ENCODE measurements at regions not wholly inside any gene's neighbourhood (a gene's known extent, or its start where the extent isn't known, plus 50 kb on each side); places are given as distances from the start of the nearest gene placed in this dataset.
A peak's percentile ranks its signal among the peaks of the same experiment; 100 is the strongest.

DNA sequence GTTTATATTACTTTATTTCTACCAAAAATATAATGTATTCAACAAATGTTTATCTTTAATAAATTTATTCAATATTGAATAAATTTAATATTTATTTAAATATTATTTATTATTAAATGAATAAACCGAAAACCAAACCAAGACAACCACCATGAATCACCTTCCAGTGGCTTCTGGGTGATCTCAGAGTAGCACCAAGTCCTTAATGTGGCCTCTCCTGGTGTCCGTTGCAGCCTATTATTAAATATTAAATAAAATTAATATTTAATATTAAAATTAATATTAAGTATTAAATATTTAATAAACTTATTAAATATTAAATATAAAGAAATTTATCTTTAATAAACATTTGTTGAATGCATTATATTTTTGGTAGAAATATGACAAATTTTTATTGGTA lies 143.3 kb upstream of the PLPP4 start:
- no peak for DNase-seq

DNA sequence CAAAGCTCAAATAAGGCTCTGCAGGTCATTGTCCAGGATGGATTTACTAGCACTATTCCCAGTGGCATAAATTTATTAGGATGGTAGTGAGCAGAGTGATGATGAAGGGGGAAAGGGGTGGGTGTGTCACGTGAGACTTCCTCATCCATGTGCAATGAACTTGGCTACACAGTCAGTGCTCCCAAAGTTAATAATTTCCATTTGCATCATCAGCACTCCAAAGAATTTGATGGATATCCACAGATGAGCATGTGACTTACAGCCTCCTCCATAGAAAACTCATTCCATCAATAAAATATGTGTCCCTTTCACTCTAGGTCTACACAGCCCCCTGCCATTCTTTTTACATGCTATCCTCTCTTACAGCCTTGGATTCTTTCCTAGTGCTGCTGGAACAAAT lies 142.6 kb upstream of the PLPP4 start:
- no peak for DNase-seq

DNA sequence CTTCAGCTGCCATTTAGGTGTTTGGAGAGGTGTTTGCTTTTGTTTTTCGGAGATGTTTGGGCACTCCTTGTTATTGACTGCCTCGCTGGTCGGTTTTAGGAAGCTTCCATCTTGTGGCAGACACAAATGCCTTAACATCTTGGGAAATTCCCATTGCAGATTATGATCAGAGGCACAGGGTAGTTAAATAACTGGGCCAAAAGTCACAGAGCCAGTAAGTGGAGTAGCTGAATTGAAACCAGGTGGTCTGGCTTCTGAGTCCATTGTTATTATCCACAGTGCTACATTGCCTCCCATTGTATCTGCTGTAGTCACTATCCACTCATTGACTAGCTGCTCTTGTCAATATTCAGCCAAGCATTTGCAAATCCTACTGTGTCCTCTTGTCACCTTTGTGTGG lies 138.2 kb upstream of the PLPP4 start:
- no peak for DNase-seq

DNA sequence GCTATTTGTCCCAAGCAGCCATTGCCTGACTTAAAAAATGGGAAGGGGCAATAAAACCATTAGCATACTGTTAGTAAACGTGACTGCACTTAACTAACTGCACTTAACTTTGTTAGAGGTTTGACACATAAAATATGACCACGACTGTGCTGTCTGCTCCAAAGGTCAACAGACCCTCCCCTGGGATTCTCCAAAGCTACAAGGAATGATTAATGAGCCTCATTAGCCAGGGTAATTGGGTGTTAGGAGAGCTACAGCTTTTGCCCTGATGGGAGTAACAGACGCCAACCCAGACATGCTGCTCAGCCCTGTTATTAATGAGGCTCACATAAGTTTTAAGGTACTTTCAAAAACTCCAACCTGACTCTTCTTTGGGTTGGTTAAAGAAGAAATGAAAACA lies 129.4 kb upstream of the PLPP4 start:
- no peak for DNase-seq

DNA sequence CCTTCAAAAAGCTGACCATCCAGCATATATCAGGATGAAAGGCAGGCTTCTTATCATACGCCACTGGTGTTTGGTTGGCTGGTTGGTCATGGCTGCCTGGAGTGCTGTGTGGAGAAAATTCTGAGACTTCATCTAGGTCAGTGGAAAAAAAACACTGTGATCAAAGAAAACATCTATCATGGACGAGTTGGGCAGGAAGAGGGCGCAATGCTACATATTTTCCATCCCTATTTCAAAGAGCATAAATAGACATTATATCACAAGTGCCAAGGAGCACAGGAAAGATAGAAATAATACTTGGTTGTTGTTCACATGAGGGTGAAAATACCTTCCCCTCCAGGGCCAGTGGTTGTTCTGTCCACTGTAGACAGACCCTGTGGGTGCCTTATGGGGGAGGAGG lies 128.4 kb upstream of the PLPP4 start:
- DNase-seq: no peak

DNA sequence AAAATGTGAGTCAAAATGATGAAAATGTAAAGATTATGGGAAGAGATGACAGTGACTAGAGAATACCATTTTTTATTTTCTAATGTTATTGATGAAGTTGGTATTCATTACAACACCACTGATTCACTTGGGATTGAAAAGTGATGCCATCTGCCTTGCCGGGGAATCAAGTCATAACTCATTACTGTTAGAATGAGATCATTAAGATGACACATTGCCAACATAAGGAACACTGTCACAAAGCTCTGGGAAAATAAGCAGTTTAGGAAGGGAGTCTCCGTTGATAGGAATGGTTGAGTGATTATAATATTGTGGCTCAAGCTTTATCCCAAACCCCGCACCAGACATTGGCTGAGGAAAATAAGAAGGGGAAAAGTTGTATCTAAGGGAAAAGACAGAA lies 121.5 kb upstream of the PLPP4 start:
- DNase-seq: no peak

DNA sequence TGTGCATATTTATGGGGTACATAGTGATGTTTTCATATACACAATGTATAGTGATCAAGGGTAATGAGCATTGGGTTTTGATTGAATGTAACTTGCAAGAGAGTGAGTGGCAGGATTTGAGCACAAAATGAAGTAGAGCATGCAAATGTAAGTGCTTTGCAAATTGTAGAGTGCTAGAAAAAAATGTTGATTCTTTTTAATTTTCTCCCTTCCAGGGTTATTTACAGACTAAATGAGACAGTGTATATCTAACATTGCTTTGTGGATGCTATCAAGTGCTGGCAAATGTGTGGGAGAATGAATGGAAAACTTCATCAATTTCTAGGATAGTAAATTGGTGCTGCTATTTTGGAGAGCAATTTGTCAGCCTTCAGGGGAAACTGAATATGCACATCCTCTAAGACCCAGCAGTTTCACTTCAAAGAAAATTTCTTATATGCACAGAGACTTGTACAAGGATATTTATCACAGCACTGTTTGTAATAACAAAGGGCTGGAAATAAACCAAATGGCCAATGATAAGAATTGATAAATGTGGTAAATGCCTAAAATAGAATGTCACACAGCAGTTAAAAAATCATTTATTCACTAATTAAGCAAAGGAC lies 120.6 kb upstream of the PLPP4 start:
- DNase-seq: no peak

DNA sequence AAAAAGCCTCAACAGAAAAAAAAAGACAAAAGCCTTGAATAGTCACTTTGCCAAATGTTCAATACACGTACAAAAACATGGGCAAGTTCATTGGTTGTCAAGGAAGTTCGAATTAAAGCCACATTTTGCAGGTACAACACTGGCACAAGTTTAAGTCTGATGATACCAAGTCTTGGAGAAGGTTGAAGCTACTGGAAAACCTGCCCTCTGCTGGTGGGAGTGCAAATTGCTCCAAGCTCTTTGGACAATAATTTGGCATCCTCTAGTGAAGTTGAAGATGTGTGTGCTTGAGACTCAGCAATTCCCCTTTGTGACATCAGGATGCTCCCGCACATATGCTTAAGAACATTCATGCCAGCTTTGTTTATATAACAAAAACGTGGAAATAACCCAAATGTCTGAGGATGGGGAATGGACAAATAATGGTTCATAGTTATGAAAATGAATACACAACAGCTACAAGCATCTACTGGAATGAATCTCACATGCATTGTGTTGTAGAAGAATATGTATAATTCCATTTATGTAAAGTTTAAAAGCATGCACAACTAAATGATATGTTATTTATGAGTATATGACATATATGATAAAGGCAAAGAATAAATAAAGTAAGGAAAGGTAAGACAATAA lies 120.0 kb upstream of the PLPP4 start:
- DNase-seq: peak; percentile 67 to 74

DNA sequence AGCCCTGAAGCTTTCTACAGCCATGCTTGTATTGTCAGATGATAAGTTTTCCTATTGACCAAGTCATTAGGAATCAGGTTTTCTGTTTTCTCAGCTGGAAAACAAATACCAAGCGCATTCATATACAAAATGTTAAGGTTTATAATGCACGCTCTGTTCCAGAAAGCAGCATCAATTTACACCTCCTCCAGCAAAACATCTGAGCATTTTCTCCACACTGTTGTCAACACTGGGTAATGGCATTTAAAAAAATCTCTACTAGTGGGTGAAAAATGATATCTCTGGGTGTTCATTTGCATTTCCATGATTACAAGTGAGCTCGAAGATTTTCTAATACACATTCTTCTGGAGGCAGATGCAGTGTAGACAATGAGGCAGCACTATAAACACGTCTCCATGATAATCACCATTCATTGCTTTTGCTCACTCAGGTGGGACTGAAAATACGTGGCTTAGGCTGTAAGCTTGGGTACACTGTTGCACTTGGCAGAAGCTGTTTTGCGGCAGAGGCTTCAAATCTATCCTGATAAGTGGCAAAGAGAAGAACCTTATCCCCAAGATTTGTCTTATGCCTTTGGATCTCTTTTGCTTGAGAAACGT lies 114.8 kb upstream of the PLPP4 start:
- no peak for DNase-seq

DNA sequence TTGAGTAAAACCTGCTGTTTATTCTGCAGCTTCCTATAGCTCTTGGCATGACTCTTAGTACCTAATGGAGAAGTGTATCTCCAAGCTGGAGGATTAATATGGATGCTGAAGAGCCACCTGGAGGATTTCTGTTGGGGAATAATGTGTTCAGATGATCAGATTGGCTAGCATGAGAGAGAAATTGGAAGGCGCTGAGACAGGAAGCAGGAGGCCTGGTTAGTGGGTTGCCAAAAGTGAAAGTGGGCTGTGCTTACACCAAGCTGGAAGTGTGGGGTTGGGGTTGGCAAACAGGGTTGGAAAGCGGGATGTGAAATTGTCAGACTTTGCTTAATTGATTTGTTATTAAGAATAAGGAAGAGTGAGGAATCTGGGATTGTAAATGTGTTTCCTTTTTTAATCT lies 111.8 kb upstream of the PLPP4 start:
- DNase-seq: no peak

DNA sequence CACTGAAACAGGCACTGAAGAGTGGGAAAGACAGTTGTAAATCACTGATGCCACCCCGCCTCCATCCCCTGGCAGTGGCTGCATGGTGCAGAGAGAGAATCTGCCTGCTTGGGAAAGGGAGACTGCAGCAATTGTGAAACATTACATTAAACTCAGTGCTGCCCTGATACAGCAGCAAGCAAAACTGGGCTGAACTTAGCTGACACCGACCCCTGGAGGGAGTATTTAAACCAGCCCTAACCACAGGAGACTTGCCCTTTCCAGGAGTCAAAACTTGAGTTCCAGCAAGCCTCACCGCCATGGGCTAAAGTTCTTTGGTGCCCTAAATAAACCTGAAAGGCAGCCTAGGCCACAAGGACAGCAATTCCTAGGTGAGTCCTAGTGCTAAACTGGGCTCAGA lies 109.4 kb upstream of the PLPP4 start:
- DNase-seq: no peak

DNA sequence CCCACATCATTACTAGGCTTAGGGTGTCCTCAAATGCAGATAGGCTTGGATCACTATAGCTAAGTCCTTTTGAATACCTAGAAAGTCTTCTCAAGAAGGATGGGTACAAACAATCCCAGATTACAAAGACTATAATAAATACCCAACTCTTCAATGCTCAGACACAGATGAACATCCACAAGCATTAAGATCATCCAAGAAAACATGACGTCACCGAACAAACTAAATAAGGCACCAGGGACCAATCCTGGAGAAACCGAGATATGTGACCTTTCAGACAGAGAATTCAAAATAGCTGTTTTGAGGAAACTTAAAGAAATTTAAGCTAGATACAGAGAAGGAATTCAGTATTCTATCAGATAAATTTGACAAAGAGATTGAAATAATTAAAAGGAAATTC lies 108.0 kb upstream of the PLPP4 start:
- DNase-seq: no peak

DNA sequence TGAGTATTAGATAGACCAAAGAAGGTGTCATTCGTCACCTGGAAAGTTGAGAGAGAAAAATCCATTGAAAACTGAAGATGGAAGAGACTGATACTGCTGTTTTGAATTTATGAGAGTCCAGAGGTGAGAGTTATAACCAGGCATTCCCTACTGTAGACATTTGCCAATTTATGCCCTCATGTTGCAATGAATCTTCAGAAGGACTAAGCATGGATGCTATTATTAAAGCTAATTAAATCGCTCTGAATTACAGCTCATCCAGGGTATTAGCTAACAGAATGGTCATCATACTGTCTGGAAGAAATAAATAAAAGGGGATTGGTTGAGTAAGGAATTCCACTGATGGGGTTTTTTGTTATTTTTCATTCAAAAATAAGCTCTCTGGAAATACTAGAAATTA lies 101.6 kb upstream of the PLPP4 start:
- no peak for DNase-seq

DNA sequence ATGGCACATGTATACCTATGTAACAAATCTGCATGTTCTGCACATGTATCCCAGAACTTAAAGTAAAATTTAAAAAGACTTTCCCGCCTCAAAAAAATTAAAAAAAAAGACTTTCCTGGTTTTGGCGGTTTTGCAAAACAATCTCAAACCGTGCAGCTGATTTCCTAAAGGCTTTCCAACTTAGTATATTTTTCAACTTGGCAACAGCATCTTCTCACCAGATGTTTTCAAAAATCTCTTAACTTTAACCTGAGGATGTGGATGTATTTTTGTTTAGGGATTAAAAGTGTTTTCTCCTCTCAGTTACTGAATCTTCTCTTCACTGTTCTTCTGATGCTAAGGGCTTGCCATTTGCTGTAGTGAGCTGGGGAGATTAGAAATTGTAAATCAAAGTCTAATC lies 96.5 kb upstream of the PLPP4 start:
- DNase-seq: no peak

DNA sequence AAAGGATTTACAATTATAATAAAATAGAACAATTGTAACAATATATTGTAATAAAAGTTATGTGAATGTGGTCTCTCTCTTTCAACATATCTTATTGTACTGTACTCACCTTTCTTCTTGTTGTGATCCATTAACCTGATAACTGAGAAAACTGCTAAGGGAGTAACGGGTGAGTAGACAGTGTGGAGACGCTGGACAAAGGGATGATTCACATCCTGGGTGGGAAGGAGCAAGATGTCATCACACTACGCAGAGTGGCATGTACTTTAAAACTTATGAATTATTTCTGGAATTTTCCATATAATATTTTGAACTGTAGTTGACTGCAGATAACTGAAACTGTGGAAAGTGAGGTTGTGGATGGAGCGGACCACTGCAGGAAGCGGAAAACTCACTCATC lies 91.2 kb upstream of the PLPP4 start:
- no peak for DNase-seq

DNA sequence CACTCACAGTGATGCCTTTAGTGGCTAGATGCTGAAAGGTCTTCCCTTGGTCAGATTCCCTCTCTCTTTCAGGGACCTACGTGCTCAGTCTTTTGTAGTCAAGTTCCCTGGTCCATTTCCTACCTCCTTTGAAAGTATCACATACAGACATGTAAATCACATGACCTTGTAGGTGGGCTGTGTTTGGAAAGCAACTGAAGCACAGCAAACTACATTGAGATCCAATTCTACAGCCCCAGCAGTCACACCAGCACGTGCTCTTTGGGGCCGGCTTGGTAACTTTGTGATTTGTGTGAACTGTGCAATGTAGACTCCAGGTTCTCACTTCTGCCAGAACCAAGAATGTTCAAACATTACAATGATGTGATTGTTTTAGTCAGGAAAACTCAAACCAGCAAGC lies 89.7 kb upstream of the PLPP4 start:
- DNase-seq: no peak

DNA sequence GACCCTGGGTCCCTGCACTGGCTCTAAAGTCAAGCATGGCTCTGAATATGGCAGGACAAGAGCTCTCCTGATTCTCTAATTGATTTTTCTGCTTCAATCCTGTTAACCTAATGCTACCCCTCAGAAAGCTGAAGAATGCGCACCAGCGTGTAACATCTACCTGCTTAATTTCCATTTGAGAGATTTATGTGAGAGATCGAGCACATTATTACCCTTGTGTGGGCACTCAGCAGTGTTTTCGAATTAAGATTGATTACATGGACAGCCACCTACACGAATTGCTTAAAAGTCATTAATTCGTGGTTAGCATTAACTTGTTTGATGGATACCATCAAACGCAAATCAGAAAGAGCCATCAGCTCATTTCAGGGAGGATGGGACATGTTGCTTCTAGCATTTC lies 88.7 kb upstream of the PLPP4 start:
- DNase-seq: no peak

DNA sequence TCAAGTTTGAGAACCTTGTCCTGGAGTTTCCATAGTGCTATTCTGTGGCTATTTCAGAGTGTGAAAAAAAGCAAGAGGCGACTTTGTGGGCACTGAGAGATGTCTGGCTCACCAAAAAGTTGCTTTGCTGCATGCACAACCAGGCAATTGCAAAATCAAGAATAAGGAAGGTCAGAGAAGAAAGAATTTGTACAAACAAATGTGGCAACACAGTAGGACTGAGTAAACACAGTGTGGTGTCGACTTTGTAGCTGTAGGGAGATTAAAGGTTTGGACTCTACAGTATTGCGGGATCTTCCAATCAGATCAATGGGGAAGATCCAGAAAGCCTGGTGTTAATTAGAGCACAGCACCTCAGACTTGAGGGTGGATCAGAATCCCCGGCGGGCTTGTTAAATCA lies 88.1 kb upstream of the PLPP4 start:
- DNase-seq: no peak

DNA sequence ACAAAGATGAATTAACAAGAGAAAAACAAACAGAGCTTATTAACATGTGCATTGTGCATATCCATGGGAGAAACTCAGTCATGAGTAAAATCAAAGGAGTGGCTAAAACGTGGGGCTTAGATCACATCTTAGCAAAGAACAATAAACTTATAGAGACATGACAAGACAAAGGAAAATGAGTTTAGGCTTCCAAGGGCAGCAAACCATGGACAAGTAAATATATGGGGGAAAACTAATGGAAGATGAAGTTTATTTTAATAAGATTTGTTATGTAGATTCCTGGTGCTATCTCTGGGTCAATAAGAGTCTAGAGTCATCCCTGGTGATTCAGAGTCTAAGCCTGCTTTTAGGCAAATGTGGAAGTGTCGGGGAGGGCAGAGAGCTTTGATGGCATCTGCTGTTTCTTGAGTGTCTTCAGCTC lies 87.2 kb upstream of the PLPP4 start:
- DNase-seq: no peak

DNA sequence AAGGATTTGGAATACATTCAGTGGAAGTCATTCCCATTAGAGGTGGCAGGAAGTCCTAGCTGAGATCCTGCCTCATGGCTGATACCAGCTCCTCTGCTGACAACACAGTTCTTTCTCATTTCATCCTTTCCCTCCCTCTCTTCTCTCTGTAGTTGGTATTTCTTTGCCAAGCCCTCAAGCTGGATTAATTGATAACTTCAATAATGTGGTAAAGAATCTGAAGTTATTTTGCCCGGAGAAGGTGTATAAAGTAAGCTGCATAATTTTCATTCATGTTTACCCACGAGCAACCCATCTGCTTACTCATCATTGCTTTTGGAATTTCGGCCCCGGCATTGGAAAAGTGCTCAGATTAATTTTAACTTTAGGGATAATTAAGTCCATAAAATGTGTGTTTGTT lies 85.2 kb upstream of the PLPP4 start:
- no peak for DNase-seq

DNA sequence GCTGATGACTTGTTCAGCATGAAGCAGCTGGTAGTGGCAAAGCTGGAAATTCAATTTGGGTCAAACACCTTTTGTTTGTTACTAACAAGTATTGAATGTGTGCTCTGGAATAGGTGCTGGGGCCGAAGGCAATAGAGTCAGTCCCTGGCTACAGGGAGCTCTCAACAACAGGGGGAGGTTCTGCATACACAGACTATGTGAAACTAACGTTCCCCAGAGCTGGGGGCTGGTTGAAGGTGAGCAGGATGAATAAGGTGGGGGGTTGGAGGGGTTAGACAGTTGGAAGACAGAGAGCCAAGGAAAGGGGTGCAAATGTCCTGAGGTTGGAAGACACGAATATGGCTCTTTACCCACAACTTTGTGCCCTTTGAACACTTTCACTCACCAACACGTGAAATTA lies 84.1 kb upstream of the PLPP4 start:
- DNase-seq: no peak

DNA sequence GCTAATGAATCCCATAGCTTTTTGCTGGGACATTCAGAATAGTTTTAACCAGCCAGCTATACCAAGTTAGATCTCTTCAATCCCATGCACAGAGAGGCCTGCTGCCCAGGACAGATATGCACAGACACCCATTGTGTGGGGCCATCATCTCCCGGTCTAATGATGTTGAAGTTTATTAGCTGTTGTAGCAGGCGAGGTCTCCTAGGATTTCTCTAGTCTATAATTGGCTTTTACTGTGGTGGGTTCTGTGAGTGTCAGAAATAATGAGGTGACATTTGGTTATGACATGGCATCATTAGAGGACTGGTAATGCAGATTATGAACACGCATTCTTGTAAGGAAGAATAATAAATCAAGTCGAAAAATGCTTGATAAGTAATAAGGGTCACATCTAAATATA lies 81.4 kb upstream of the PLPP4 start:
- DNase-seq: no peak

DNA sequence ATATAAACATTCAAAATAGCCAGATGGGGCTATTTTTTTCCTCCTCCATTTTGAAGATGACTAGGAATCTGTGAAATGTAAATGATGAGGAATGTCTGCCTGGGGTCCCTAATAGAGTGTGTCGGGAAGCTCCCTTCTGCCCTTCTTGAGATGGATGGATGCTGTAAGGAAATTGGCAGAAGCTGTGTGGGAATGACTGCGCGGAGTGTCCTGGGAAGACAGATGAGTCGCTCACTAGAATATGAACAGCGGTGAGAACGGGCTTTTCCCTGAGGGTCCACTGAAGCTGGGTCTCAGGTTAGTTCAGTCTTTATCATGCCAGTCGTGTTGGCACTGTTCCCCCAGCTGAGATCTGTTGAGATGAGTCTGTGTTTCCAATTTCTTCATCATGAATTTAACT lies 75.1 kb upstream of the PLPP4 start:
- DNase-seq: no peak

DNA sequence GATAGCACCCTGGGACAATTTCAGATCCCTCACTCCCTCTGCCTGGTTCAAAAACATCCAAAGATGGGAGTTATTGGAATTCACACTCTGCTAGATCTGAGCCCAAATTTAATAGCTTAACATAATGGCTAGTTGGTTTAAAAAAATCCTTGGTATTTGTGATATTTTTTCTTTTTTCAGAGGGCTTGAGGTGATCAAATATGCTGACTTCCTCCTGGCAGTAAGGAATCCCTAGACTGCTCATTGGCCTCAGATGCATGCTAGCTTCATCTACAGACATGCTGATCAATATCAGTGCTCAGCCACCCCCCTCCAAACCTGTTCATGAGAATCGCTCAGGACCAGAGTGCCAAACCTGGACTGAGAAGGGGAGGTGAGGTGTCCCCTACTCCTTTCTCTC lies 74.7 kb upstream of the PLPP4 start:
- DNase-seq: no peak

DNA sequence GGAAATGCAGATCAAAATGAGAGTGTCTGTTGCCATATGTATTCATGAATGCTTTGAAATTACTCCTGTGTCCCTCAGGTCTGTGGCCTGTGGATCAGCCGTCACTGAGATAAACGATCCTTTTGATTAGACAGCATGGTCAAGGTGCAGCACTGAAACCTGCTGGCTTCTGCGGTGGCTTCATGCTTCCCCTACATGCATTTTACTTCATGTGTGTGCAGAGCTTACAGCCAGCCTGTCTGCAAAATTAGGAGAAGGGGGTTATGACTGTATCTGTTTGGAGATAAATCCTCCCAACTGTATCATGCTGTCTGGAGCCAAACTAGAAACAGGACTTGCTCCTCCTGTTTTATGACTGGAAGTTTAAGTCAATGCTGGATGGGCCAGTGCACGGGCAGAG lies 71.0 kb upstream of the PLPP4 start:
- DNase-seq: no peak
